ENCODE measurements at regions not wholly inside any gene's neighbourhood (a gene's known extent, or its start where the extent isn't known, plus 50 kb on each side); places are given as distances from the start of the nearest gene placed in this dataset.

- TF ChIP-seq CTCF (CRISPR knock-in tag; IDR thresholded peaks at IDR 0.05): peak; percentile 98
- peak; percentile 76; the same call in 1 of the 2 replicates for TF ChIP-seq ETV5 (CRISPR knock-in tag; IDR thresholded peaks at IDR 0.05; ENCODE audit: borderline replicate concordance)
- peak; percentile 38 for TF ChIP-seq XRCC5 (optimal IDR thresholded peaks at IDR 0.05; ENCODE audit: low read length)
- 0 out of 2 replicates have a peak, but pooled peaks have one; percentile 9 for TF ChIP-seq CEBPG (CRISPR knock-in tag; IDR thresholded peaks at IDR 0.05)
- TF ChIP-seq KDM6A (CRISPR knock-in tag; IDR thresholded peaks at IDR 0.05; ENCODE audit: low read depth): no peak
- peak; percentile 13; the same call in 1 of the 2 replicates for TF ChIP-seq CBX5 (CRISPR knock-in tag; IDR thresholded peaks at IDR 0.05; ENCODE audit: borderline replicate concordance)
- TF ChIP-seq LCORL (IDR thresholded peaks at IDR 0.05): no peak
- TF ChIP-seq LCORL (CRISPR knock-in tag; IDR thresholded peaks at IDR 0.05): peak; percentile 58
- TF ChIP-seq AGO2 (optimal IDR thresholded peaks at IDR 0.05; ENCODE audit: low read depth, low read length): peak; percentile 34
- peak; percentile 49; the same call in 1 of the 2 replicates for TF ChIP-seq ZFX (CRISPR knock-in tag; IDR thresholded peaks at IDR 0.05; ENCODE audit: low read depth)
- TF ChIP-seq GABPB1 (CRISPR knock-in tag; IDR thresholded peaks at IDR 0.05): peak; percentile 57; the same call in 1 of the 2 replicates
- no peak for TF ChIP-seq CBX2 (IDR thresholded peaks at IDR 0.05; ENCODE audit: low read depth, low read length)
- TF ChIP-seq CBX2 (CRISPR knock-in tag; IDR thresholded peaks at IDR 0.05; ENCODE audit: low read depth): no peak
- peak; percentile 72 for TF ChIP-seq ZNF687 (CRISPR knock-in tag; IDR thresholded peaks at IDR 0.05)
- TF ChIP-seq SIX4 (CRISPR knock-in tag; IDR thresholded peaks at IDR 0.05): no peak
- TF ChIP-seq STAG1 (CRISPR knock-in tag; IDR thresholded peaks at IDR 0.05): peak; percentile 96
- peak; percentile 36 for TF ChIP-seq RBM39 (IDR thresholded peaks at IDR 0.05; ENCODE audit: low read depth, low read length, poor library complexity, severe bottlenecking)
- no peak for TF ChIP-seq JARID2 (CRISPR knock-in tag; IDR thresholded peaks at IDR 0.05; ENCODE audit: insufficient replicate concordance)
- 0 out of 2 replicates have a peak, but pooled peaks have one; percentile 45 for TF ChIP-seq SMAD3 (CRISPR knock-in tag; IDR thresholded peaks at IDR 0.05)
- peak; percentile 73; the same call in 1 of the 2 replicates for TF ChIP-seq ZNF501 (CRISPR knock-in tag; IDR thresholded peaks at IDR 0.05)
- no peak for TF ChIP-seq ZBTB8A (CRISPR knock-in tag; IDR thresholded peaks at IDR 0.05; ENCODE audit: borderline replicate concordance, low read depth)
- 0 out of 2 replicates have a peak, but pooled peaks have one; percentile 54 for TF ChIP-seq ZSCAN25 (CRISPR knock-in tag; IDR thresholded peaks at IDR 0.05)
- TF ChIP-seq HNF1B (CRISPR knock-in tag; IDR thresholded peaks at IDR 0.05): peak; percentile 72
- TF ChIP-seq ZNF629 (CRISPR knock-in tag; conservative IDR thresholded peaks at IDR 0.05): no peak
These were observed 357.3 kb downstream of the CTTN start (continued) for GRCh38 chr11:70755410-70756158.
